Astrocyte (in vitro differentiated cells and primary cell): ENCODE measurements at regions not wholly inside any gene's neighbourhood (a gene's known extent, or its start where the extent isn't known, plus 50 kb on each side); places are given as distances from the start of the nearest gene placed in this dataset.

Experiments used
- DNase-seq: peaks from one replicate; pipeline ENCODE4 v3.0.0-alpha.2; 2010; ENCODE audit warnings: low read depth
- FAIRE-seq: peaks from 2 replicates; lab custom pipeline; 2011; peaks lifted over from hg19 to GRCh38; lab: Jason Lieb, UNC
- H2AFZ ChIP-seq: 2 replicates; pipeline ENCODE4 v1.6.0; 2012; ENCODE audit warnings: low read depth, low read length, inconsistent platforms
- H3K27ac ChIP-seq: 2 replicates; pipeline ENCODE4 v1.5.1; 2011; ENCODE audit warnings: low read depth, low read length, inconsistent platforms
- H3K27me3 ChIP-seq: 2 replicates; pipeline ENCODE4 v1.6.0; 2011; ENCODE audit warnings: low read length, inconsistent platforms; ENCODE audit not compliant: insufficient read depth
- H3K36me3 ChIP-seq: 2 replicates; pipeline ENCODE4 v1.5.1; 2011; ENCODE audit warnings: low read length, inconsistent platforms; ENCODE audit not compliant: insufficient read depth
- H3K4me1 ChIP-seq: 2 replicates; pipeline ENCODE4 v1.5.1; 2011; ENCODE audit warnings: low read length, inconsistent platforms; ENCODE audit not compliant: insufficient read depth
- H3K4me2 ChIP-seq: 2 replicates; pipeline ENCODE4 v1.6.0; 2012; ENCODE audit warnings: low read length, inconsistent platforms
- H3K4me3 ChIP-seq: 2 replicates; pipeline ENCODE4 v1.5.1; 2011; ENCODE audit warnings: low read depth, mild to moderate bottlenecking, low read length, inconsistent platforms; ENCODE audit not compliant: insufficient read depth
- H3K79me2 ChIP-seq: 2 replicates; pipeline ENCODE4 v1.6.0; 2012; ENCODE audit warnings: mild to moderate bottlenecking, low read length, inconsistent platforms; ENCODE audit not compliant: insufficient read depth
- H3K9ac ChIP-seq: 2 replicates; pipeline ENCODE4 v1.6.0; 2012; ENCODE audit warnings: mild to moderate bottlenecking, low read length, inconsistent platforms
- H3K9me3 ChIP-seq: 2 replicates; pipeline ENCODE4 v1.5.1; 2012; ENCODE audit warnings: low read depth, mild to moderate bottlenecking, low read length, inconsistent platforms; ENCODE audit not compliant: insufficient read depth
- H4K20me1 ChIP-seq: 2 replicates; pipeline ENCODE4 v1.6.0; 2012; ENCODE audit warnings: low read length, inconsistent platforms; ENCODE audit not compliant: insufficient read depth
- H3K27ac Mint-ChIP-seq: one replicate; pipeline ENCODE4 v1.8.0; 2021; ENCODE audit warnings: mild to moderate bottlenecking, mixed read lengths; ENCODE audit not compliant: unreplicated experiment
- H3K27me3 Mint-ChIP-seq: one replicate; pipeline ENCODE4 v1.8.0; 2021; ENCODE audit warnings: low read depth, mixed read lengths; ENCODE audit not compliant: unreplicated experiment
- H3K36me3 Mint-ChIP-seq: one replicate; pipeline ENCODE4 v1.8.0; 2021; ENCODE audit warnings: low read depth, mixed read lengths; ENCODE audit not compliant: unreplicated experiment
- H3K4me1 Mint-ChIP-seq: one replicate; pipeline ENCODE4 v1.8.0; 2021; ENCODE audit warnings: low read depth, mixed read lengths; ENCODE audit not compliant: unreplicated experiment
- H3K4me3 Mint-ChIP-seq: one replicate; pipeline ENCODE4 v1.8.0; 2021; ENCODE audit warnings: mild to moderate bottlenecking, moderate library complexity, mixed read lengths; ENCODE audit not compliant: unreplicated experiment
- H3K9me3 Mint-ChIP-seq: one replicate; pipeline ENCODE4 v1.8.0; 2021; ENCODE audit warnings: mild to moderate bottlenecking, mixed read lengths; ENCODE audit not compliant: unreplicated experiment
- EZH2 ChIP-seq: IDR thresholded peaks from 2 replicates; pipeline ENCODE4 v1.6.1; 2012; ENCODE audit warnings: mild to moderate bottlenecking, low read length, inconsistent platforms; ENCODE audit not compliant: insufficient read depth
- TF ChIP-seq, protein P1 (sequence below): IDR thresholded peaks from 2 replicates; pipeline ENCODE4 v1.5.1; 2011; ENCODE audit warnings: low read depth, mild to moderate bottlenecking, inconsistent platforms, low read length, moderate library complexity; ENCODE audit not compliant: insufficient read depth

DNA sequence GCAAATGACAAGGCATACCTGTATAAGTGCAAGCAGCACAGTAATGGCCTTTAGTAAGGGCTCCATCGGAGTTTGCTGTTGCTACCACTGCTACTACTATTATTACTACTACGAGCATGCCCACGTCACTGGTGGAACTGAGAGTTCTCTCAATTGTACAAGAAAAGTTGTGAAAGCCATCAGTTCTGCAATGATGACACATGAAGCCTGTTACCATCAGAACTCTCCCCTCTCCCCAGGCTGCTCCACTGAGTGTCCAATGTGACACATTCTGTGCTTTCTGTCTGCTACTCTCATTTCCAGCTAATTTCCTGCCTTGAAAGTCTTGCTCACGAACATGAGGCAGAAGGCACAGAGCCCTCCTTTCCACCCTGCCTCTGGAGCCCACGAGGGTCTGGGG is 263.2 kb upstream of the MGMT start:
- H3K79me2 ChIP-seq: no peaks in the 10 kb centered on the region
- no peaks in the 10 kb centered on the region for H4K20me1 ChIP-seq
- Mint-ChIP-seq H3K36me3 (no peaks in the 10 kb centered on the region), H3K27me3 (peaks cover 25% of the 10 kb centered on the region), H3K9me3 (peaks cover 1% of the 10 kb centered on the region), H3K27ac (no peak overlapping the region), H3K4me1 (no peaks in the 10 kb centered on the region), H3K4me3 (no peak overlapping the region)
- no peaks in the 10 kb centered on the region for H3K27me3 ChIP-seq
- no peak overlapping the region for H3K4me2 ChIP-seq
- H3K36me3 ChIP-seq: no peaks in the 10 kb centered on the region
- TF ChIP-seq, protein P1, sequence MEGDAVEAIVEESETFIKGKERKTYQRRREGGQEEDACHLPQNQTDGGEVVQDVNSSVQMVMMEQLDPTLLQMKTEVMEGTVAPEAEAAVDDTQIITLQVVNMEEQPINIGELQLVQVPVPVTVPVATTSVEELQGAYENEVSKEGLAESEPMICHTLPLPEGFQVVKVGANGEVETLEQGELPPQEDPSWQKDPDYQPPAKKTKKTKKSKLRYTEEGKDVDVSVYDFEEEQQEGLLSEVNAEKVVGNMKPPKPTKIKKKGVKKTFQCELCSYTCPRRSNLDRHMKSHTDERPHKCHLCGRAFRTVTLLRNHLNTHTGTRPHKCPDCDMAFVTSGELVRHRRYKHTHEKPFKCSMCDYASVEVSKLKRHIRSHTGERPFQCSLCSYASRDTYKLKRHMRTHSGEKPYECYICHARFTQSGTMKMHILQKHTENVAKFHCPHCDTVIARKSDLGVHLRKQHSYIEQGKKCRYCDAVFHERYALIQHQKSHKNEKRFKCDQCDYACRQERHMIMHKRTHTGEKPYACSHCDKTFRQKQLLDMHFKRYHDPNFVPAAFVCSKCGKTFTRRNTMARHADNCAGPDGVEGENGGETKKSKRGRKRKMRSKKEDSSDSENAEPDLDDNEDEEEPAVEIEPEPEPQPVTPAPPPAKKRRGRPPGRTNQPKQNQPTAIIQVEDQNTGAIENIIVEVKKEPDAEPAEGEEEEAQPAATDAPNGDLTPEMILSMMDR: no peak
- no peak for TF ChIP-seq EZH2
- no peak for DNase-seq
- no peak overlapping the region for H2AFZ ChIP-seq
- H3K27ac ChIP-seq: no peak overlapping the region
- no peak for FAIRE-seq
- H3K4me1 ChIP-seq: no peaks in the 10 kb centered on the region
- H3K4me3 ChIP-seq: no peak overlapping the region
- no peak overlapping the region for H3K9ac ChIP-seq
- H3K9me3 ChIP-seq: peaks cover 6% of the 10 kb centered on the region

DNA sequence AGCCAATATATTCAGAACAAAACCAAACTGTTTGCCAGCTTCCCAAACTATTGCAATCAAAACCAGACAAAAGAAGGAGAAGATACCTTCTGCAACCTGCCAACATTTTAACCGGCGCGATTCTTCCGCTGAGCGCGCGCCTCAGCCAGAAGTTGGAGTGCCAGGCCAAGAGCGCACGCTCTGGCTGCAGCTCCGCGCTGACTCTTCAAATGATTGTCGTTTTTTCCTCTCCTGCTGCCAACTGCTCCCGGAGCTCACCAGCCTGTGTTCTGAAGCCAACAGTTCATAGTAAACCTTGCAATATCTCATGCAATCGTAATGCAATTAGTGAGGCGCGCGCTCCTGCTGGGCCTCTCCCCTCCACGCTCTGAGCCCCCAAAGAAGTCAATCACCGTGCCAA is 259.7 kb upstream of the MGMT start:
- Histone ChIP-seq H3K9ac (no peak overlapping the region), H3K4me3 (no peak overlapping the region), H4K20me1 (no peaks in the 10 kb centered on the region), H3K36me3 (no peaks in the 10 kb centered on the region), H3K27me3 (no peaks in the 10 kb centered on the region), H3K4me2 (no peak overlapping the region), H3K27ac (no peak overlapping the region), H2AFZ (no peak overlapping the region), H3K9me3 (peaks cover 6% of the 10 kb centered on the region), H3K79me2 (no peaks in the 10 kb centered on the region), H3K4me1 (no peaks in the 10 kb centered on the region)
- TF ChIP-seq EZH2: no peak
- TF ChIP-seq, protein P1: no peak
- FAIRE-seq (no peak), DNase-seq (no peak)
- no peaks in the 10 kb centered on the region for H3K4me1 Mint-ChIP-seq
- H3K27me3 Mint-ChIP-seq: peaks cover 22% of the 10 kb centered on the region
- H3K36me3 Mint-ChIP-seq: no peaks in the 10 kb centered on the region
- peaks cover 1% of the 10 kb centered on the region for H3K9me3 Mint-ChIP-seq
- H3K4me3 Mint-ChIP-seq: no peak overlapping the region
- no peak overlapping the region for H3K27ac Mint-ChIP-seq

DNA sequence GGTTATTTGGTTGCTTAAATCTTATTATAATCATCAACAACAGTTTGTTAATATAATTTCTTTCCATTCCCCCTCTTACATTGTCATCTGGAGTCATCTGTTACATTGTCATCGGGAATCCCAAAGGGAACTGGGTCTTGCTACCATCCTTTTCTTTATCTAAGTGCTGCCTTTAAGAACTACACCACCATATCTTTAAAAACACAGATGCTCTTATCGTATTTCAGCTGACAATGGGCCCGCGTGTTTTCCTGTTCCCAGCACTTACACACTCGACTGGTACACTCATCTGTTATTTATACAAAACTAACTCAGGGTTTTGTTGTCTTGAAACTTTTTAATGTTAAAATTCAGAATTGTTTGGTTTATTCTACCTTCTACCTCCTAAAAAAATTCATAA is 256.2 kb upstream of the MGMT start:
- no peaks in the 10 kb centered on the region for H4K20me1 ChIP-seq
- Mint-ChIP-seq H3K4me3 (no peak overlapping the region), H3K27ac (no peak overlapping the region), H3K27me3 (peaks cover 16% of the 10 kb centered on the region), H3K4me1 (no peaks in the 10 kb centered on the region), H3K36me3 (no peaks in the 10 kb centered on the region), H3K9me3 (peaks cover 1% of the 10 kb centered on the region)
- no peaks in the 10 kb centered on the region for H3K79me2 ChIP-seq
- no peak overlapping the region for H3K4me3 ChIP-seq
- no peak for DNase-seq
- no peak overlapping the region for H3K4me2 ChIP-seq
- FAIRE-seq: no peak
- no peaks in the 10 kb centered on the region for H3K27me3 ChIP-seq
- H3K4me1 ChIP-seq: no peaks in the 10 kb centered on the region
- H3K27ac ChIP-seq: no peak overlapping the region
- TF ChIP-seq, protein P1: no peak
- no peak for TF ChIP-seq EZH2
- no peaks in the 10 kb centered on the region for H3K36me3 ChIP-seq
- H3K9ac ChIP-seq: no peak overlapping the region
- no peak overlapping the region for H2AFZ ChIP-seq
- H3K9me3 ChIP-seq: no peaks in the 10 kb centered on the region
